GM21737 (cell line): ENCODE measurements at regions not wholly inside any gene's neighbourhood (a gene's known extent, or its start where the extent isn't known, plus 50 kb on each side); places are given as distances from the start of the nearest gene placed in this dataset.
"Not testable (repeated sequence)": the region's sequence is repeated elsewhere in the genome, so short reads cannot be mapped to it uniquely, and the experiment has no call there.

Experiments used
- ATAC-seq: cut with Tn5 transposase; IDR thresholded peaks from one replicate; pipeline ENCODE4 v1.9.1; 2021; ENCODE audit warnings: mild to moderate bottlenecking, moderate library complexity; ENCODE audit not compliant: unreplicated experiment

GRCh38 chr10:16116404-16117304 is 256.3 kb upstream of the MINDY3 start:
- no peak for ATAC-seq

- no peak for ATAC-seq
Measured at GRCh38 chr10:16117305-16117695, 257.0 kb upstream of the MINDY3 start.

DNA sequence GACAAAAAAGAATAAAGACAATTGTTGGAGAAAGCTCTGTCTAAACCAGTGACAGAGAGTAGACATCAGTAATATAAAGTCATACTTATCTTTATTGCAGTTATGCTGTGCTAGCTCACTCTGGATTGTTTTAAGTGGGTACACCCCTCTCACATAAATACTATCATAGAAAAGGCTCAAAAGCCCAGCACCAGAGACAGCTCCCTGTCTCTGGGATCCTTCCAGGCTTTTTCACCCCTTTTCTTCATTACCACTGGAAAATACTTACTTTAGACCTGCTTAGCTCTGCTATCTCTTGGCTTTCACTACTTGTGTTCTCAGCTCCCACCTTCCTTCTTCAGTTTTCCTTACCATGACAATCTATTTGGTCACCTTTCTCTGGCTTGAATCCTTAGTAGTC is 259.1 kb upstream of the MINDY3 start:
- no peak for ATAC-seq

DNA sequence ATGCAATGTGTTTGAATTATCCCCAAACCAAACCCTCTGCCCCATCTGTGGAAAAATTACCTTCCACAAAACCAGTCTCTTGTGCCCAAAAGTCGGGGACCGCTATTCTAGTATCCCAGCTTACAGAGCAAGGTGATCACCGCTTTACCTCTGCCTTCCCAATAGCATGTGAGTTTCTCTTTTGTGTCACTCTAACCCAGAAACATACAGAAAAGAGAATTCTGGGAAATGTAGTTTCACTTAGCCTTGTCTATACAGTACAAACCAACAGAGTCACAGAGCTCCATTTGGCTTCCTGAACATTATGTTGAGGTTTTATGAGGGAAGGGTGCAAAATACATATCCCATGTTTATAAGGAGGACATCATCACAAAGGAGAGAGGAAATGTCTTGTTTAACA is 260.3 kb upstream of the MINDY3 start:
- no peak for ATAC-seq

GRCh38 chr10:16141499-16141898 is 281.2 kb upstream of the MINDY3 start:
- no peak for ATAC-seq

- no peak for ATAC-seq
Measured at GRCh38 chr10:16146993-16147392, 286.7 kb upstream of the MINDY3 start.

- ATAC-seq = no peak
Measured at GRCh38 chr10:16155834-16156233, 281.0 kb upstream of the PTER start.

GRCh38 chr10:16156681-16157080 is 280.1 kb upstream of the PTER start:
- no peak for ATAC-seq

DNA sequence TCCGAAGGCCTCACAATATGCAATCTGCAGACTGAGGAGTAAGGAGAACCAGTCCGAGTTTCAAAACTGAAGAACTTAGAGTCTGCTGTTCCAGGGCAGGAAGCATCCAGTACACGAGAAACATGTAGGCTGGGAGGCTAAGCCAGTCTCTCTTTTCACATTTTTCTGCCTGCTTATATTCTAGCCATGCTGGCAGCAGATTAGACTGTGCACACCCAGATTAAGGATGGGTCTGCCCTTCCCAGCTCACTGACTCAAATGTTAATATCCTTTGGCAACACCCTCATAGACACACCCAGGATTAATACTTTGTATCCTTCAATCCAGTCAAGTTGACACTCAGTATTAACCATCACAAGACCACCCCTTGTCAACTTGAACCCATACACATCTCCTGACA is 271.7 kb upstream of the PTER start:
- ATAC-seq = not testable (repeated sequence)

GRCh38 chr10:16182144-16182543 is 254.7 kb upstream of the PTER start:
- ATAC-seq = no peak

- ATAC-seq = no peak
Measured at GRCh38 chr10:16182688-16183087, 254.1 kb upstream of the PTER start.

DNA sequence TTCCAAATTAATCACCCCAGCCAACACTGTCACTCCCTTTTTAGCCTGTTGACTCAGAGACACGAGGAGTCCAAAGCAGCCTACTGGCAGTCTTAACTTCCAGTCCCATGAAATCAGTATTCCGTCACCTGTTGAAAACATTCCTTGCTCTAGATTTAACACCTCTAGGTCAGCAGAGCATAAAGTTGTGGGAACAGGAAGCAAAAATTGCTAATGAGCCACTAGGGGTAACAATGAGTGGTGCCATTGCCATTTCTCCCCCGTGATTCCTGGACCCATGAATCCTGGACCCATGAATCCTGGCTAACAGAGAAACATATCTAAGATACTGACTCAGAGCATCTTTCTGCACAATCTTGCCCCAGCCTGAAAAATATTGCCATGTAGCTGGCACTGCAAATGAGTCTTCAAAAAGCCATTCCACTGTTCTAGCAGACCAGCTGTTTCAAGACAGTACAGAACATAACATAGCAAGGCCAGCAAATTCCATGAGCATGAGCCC is 252.7 kb upstream of the PTER start:
- ATAC-seq = no peak

- ATAC-seq = no peak
Measured at GRCh38 chr10:16184906-16185305, 251.9 kb upstream of the PTER start.

DNA sequence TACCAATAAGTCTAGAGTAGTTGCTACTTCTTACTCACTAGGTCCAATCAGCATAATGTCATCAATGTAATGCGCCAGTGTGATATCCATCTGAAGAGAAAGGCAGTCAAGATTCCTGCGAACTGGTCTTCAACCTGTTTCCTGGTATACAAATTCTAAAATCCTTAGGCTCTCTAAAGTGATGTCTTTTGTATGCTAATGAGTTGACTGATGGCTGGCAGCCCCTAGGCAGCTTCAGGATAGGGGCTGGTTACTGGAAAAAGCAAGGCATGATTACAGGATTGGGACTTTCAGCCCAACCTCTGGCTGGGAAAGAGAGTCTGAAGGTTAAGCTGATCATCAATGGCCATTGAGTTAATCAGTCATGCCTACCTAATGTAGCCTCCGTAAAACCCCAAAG is 250.2 kb upstream of the PTER start:
- no peak for ATAC-seq

DNA sequence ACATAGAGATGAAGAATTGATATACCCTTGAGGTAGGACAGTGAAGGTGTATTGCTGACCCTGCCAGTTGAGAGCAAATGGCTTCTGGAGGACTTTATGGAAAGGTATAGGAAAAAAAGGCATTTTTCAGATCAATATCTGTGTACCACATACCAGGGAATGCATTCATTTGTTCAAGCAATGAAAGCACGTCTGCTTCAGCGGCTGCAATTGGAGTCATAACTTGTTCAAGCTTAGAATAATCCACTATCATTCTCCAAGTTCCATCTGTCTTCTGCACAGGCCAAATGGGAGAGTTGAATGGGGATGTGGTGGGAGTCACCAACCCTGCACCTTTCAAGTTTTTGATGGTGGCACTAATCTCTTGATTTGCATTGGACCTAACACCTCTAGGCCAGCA is 249.6 kb upstream of the PTER start:
- no peak for ATAC-seq

GRCh38 chr10:16192337-16192736 is 244.5 kb upstream of the PTER start:
- ATAC-seq = no peak

GRCh38 chr10:16193241-16193640 is 243.6 kb upstream of the PTER start:
- ATAC-seq = no peak

- peak; percentile 86 for ATAC-seq
Measured at GRCh38 chr10:16195178-16195769, 241.5 kb upstream of the PTER start.

GRCh38 chr10:16195894-16196293 is 240.9 kb upstream of the PTER start:
- ATAC-seq = no peak

- ATAC-seq = no peak
Measured at GRCh38 chr10:16199216-16199615, 237.6 kb upstream of the PTER start.

DNA sequence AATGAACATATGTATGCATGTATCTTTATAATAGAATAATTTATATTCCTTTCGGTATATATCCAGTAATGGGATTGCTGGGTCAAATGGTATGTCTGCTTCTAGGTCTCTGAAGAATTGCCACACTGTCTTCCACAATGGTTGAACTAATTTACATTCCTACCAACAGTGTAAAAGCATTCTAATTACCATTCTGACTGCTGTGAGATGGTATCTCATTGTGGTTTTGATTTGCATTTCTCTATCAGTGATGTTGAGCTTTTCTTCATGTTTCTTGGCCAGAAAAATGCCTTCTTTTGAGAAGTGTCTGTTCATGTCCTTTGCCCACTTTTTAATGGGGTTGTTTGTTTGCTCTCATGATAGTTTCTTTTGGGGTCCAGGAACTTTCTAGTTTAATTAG is 213.2 kb upstream of the PTER start:
- not testable (repeated sequence) for ATAC-seq

DNA sequence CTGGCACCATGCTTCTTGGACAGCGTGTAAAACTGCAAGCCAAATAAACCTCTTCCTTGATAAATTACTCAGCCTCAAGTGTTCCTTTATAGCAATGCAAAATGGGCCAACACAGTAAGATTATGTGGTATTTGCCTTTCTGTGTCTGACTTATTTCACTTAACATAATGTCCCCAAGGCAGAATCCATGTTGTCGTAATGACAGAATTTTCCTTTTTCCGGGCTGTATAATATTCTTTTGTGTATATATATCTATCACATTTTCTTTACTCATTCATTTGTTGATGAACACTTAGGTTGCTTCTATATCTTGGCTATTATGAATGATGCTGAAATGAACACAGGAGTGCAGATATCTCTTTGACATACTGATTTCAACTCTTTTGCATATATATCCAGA is 209.1 kb upstream of the PTER start:
- no peak for ATAC-seq
